ENCODE measurements at regions not wholly inside any gene's neighbourhood (a gene's known extent, or its start where the extent isn't known, plus 50 kb on each side); places are given as distances from the start of the nearest gene placed in this dataset.
A peak's percentile ranks its signal among the peaks of the same experiment; 100 is the strongest.

DNA sequence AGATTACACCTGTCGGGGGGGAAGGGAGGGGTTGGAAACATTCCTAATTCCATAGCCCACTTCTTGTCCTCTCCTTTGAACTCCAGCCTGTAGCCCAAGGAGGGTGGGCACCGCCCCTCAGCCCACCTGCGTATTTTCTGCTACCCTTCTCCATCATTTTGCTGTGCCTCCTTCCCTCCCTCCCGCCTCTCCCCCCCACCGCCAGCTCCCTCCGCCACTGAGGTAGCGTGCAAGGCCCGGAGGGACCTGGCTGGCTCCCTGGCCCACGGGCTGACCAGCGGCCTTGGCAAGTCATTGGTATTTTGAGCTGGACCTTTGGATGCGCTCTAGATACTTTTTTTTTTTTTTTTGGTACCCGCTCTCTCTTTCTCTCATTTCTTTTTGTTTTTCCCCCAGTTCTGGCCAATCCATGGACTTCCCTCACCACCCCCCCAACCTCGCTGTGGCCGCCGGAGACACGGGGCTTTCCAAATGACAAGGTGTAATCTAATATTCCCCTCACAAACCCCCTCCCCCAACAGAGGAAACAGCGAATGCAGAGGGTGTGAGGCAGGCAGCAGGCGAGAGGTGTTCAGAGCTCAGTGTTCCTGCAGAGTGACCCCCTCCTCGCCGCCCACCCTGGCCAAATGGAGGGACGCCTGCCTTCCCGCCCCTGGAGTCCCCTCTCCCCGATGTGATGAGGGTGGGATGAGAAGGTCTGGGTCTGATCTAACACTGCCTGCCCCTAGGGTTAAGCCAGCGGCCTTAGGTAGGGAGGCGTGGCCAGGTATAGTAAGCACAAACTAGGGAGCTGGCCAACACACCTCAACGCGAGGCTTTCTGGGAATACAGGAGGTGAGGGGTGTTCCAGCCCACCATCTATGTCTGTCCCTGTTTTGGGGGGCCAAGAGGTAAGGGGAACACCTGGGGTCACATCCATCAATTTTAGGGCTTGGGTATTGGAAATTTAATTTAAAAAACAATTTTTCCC, 89.2 kb downstream of the PTPRS start:
- TF ChIP-seq, protein P1, sequence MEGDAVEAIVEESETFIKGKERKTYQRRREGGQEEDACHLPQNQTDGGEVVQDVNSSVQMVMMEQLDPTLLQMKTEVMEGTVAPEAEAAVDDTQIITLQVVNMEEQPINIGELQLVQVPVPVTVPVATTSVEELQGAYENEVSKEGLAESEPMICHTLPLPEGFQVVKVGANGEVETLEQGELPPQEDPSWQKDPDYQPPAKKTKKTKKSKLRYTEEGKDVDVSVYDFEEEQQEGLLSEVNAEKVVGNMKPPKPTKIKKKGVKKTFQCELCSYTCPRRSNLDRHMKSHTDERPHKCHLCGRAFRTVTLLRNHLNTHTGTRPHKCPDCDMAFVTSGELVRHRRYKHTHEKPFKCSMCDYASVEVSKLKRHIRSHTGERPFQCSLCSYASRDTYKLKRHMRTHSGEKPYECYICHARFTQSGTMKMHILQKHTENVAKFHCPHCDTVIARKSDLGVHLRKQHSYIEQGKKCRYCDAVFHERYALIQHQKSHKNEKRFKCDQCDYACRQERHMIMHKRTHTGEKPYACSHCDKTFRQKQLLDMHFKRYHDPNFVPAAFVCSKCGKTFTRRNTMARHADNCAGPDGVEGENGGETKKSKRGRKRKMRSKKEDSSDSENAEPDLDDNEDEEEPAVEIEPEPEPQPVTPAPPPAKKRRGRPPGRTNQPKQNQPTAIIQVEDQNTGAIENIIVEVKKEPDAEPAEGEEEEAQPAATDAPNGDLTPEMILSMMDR (conservative IDR thresholded peaks at IDR 0.05) = no peak
- no peak for TF ChIP-seq ZFX (IDR thresholded peaks at IDR 0.05)
- peak overlapping the region; percentile 58 for H3K27ac ChIP-seq

DNA sequence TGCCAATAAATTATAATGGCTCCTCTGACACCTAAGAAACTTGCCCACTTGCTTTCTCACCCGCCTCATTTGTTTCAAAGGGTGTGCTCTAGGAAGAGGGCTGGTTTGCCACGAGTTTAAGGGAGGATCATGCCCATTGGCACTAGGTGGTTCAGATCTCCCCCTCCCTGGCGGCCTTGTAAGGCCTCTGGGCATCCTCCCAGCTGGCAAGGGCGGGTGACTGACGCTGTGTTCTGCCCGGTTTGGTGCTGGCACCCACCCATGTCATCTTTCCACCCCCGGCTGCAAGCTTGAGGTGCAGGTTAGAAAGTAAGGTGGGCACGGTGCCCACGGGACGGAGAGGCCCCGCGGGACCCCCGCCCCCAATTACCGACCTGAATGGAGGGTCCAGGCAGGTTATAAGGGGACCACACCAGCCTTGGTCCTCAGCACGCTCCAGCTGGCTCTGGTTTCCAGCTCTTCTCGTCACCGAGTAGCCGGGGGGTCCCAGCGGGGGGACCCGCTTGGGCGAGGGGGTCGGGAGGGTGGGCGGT, 90.4 kb downstream of the PTPRS start:
- TF ChIP-seq, protein P1 (conservative IDR thresholded peaks at IDR 0.05) = no peak
- no peak for TF ChIP-seq ZFX (IDR thresholded peaks at IDR 0.05)
- peak overlapping the region; percentile 58 for H3K27ac ChIP-seq

DNA sequence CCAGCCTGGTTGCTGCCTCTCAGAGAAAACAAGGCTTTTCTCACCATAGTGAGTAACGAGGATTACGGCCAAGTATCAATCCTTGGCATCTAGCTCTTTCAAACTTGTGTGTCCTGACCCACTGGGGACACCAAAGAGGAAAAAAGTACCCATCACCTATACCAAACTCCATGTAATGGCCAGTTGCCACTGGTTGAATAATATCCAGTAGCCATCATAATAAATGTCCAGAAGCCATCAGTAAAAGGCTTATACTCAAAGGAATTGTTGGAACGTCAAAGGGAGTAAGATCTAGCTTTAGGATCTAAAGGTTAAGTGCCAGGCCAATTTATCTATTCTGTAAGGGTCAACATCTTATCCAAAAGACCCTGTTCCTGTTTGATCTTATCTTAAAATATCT, 91.1 kb downstream of the PTPRS start:
- H3K27ac ChIP-seq = no peak overlapping the region
- no peak for TF ChIP-seq ZFX (IDR thresholded peaks at IDR 0.05)
- TF ChIP-seq, protein P1 (conservative IDR thresholded peaks at IDR 0.05) = no peak

DNA sequence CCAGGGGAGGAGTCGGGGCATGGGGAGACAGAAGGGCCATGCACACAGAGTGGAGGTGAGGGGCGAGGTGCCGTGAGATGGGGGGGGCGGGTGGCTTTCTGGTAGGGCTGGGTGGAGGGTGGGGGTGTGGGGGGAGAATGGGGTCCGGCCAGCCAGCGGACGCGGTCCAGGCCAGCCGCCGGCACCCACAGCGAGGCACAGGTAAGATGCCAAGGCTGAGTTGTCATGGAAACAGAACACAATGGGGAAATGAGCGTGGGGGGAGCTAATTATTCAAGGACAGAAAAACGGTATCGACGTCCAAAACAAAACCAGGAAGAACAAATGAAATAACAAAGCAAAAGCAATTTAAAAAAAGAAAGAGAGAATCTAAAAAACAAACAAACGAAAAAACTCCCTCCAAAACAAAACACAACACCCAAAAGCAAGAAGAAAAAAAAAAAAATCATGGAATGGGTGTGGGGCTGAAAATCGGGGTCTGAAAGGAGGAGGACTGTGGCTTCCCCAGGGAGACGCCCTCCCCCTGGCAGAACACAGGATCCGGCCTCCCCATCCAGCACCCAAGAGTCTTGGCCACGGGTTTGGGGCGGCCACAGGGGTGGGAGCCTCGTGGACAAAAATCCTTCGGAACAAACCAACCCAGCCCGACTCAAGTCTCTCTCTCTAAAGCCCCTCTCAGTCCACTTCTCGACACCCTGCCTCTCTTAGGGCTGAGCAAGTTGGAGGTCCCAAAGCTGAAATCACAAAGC, 92.5 kb downstream of the PTPRS start:
- no peak overlapping the region for H3K27ac ChIP-seq
- TF ChIP-seq, protein P1 (conservative IDR thresholded peaks at IDR 0.05) = no peak

DNA sequence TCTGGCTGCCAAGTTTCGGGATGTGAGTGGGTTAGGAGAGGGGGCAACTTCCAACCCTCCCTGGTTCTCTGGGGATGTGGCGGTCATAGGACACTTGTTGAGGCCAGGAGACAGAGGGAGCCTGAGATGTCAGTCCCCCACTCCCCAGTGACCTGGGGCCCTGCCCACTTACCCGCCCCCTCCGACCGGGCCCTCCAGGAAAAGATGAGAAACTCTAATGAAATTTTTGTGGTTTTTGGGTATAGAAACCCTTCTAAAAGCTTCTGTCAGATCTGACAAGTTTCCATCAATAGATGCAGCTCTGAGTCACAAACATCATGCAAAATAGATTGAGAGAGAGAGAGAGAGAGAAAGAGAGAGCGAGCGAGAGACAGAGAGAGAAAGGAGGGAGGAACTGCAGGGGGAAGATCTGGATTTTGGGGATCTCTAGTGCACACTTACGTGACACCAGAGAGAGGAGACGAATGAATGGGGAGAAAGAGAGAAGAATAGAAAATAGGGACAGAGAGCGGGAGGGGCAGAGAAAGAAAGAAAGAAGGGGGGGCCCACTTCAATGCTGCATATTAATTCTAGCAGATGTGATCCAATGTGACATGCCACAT, 94.0 kb downstream of the PTPRS start:
- no peak overlapping the region for H3K27ac ChIP-seq
- no peak for TF ChIP-seq ZFX (IDR thresholded peaks at IDR 0.05)
- TF ChIP-seq, protein P1 (conservative IDR thresholded peaks at IDR 0.05) = no peak

DNA sequence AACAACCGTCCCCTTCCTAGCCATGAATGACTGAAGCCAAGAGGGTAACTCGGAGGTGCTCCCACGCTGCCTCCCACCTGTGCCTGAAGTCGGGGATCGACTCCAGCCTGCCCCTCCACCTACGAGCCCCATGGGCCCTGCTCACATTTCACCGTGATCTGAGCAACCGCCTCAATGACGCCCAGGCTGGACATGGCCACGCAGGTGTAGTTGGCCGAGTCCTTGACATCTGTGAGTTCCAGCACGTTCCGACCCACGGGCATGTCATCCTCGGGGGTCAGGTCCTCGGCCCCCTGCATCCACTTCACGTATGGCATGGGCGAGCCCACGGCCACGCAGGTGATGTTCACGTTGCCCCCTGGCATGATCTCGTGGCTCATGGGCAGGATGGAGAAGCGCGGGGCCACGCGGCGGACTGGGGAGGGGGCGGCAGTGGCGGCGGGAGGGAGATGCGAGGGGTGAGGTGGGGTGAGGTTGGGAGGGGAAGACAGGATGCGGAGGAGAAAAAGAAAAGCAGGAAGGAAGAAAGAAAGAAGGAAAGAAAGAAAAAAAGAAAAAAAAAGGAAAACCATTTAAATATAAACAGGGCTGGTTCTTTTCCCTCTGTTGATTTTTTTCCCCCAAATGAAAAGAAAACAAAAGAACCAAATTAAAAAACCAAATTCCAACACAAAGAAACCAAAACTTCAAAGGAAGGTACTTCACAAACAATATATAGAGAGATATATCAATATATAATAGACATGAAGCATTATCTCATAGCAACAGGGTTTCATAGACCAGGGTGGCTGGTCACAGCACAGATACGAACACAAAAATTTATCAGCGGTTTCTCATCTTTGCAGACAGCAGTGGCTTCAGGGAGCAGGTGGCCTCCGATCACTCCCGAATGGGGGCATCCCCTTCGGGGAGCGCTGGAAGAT, 94.7 kb downstream of the PTPRS start:
- H3K27ac ChIP-seq = no peak overlapping the region
- TF ChIP-seq, protein P1 (conservative IDR thresholded peaks at IDR 0.05) = no peak
- no peak for TF ChIP-seq ZFX (IDR thresholded peaks at IDR 0.05)

Measured in C4-2B (cell line).